WTC11 (cell line): ENCODE measurements at regions not wholly inside any gene's neighbourhood (a gene's known extent, or its start where the extent isn't known, plus 50 kb on each side); places are given as distances from the start of the nearest gene placed in this dataset.

Experiments used
- ATF6 ChIP-seq: sonication (generic); formaldehyde crosslinking; IDR thresholded peaks from 2 replicates; pipeline ENCODE4 v1.8.1; 2023; ENCODE audit warnings: mild to moderate bottlenecking, missing genetic modification reagents
- E2F1 ChIP-seq: sonication (generic); formaldehyde crosslinking; IDR thresholded peaks from 2 replicates; pipeline ENCODE4 v1.8.0; 2022; ENCODE audit warnings: mild to moderate bottlenecking, missing genetic modification reagents
- FOXK1 ChIP-seq: sonication (generic); formaldehyde crosslinking; IDR thresholded peaks from 2 replicates; pipeline ENCODE4 v1.8.0; 2022; ENCODE audit warnings: mild to moderate bottlenecking, moderate library complexity, missing genetic modification reagents
- NFYB ChIP-seq: sonication (generic); formaldehyde crosslinking; conservative IDR thresholded peaks from 2 replicates; pipeline ENCODE4 v1.8.0; 2022; ENCODE audit warnings: low read depth, missing genetic modification reagents
- NR2C2 ChIP-seq: sonication (generic); formaldehyde crosslinking; IDR thresholded peaks from 2 replicates; pipeline ENCODE4 v1.8.0; 2022; ENCODE audit warnings: mild to moderate bottlenecking, missing genetic modification reagents
- TP53 ChIP-seq: sonication (generic); formaldehyde crosslinking; IDR thresholded peaks from 2 replicates; pipeline ENCODE4 v1.8.1; 2023; ENCODE audit warnings: mild to moderate bottlenecking, missing genetic modification reagents
- ZBTB21 ChIP-seq: sonication (generic); formaldehyde crosslinking; IDR thresholded peaks from 2 replicates; pipeline ENCODE4 v1.8.1; 2023; ENCODE audit warnings: mild to moderate bottlenecking, missing genetic modification reagents, borderline replicate concordance
- ZNF263 ChIP-seq: sonication (generic); formaldehyde crosslinking; IDR thresholded peaks from 2 replicates; pipeline ENCODE4 v1.8.1; 2022; ENCODE audit warnings: low read depth, mild to moderate bottlenecking, moderate library complexity, missing genetic modification reagents
- TF ChIP-seq, protein P1 (sequence below): sonication (generic); formaldehyde crosslinking; conservative IDR thresholded peaks from 2 replicates; pipeline ENCODE4 v1.8.1; 2023; ENCODE audit warnings: mild to moderate bottlenecking, low read depth, missing genetic modification reagents, moderate library complexity
- TF ChIP-seq, protein P2 (sequence below): fragments of 200-600 bp; IDR thresholded peaks from 2 replicates; pipeline ENCODE4 v1.8.0; 2022; ENCODE audit warnings: antibody characterized with exemption
- TF ChIP-seq, protein P3 (sequence below): sonication (generic); formaldehyde crosslinking; IDR thresholded peaks from 2 replicates; pipeline ENCODE4 v1.8.1; 2023; ENCODE audit warnings: mild to moderate bottlenecking, missing genetic modification reagents, moderate library complexity
- TF ChIP-seq, protein P4 (sequence below): sonication (generic); formaldehyde crosslinking; IDR thresholded peaks from 2 replicates; pipeline ENCODE4 v1.8.1; 2022; ENCODE audit warnings: mild to moderate bottlenecking, missing genetic modification reagents, moderate library complexity, borderline replicate concordance
- TF ChIP-seq, protein P5 (sequence below): sonication (generic); formaldehyde crosslinking; IDR thresholded peaks from 2 replicates; pipeline ENCODE4 v1.8.0; 2022; ENCODE audit warnings: mild to moderate bottlenecking, missing genetic modification reagents

GRCh38 chr16:85395207-85395912, 217.8 kb upstream of the GSE1 start:
- TF ChIP-seq, protein P1, sequence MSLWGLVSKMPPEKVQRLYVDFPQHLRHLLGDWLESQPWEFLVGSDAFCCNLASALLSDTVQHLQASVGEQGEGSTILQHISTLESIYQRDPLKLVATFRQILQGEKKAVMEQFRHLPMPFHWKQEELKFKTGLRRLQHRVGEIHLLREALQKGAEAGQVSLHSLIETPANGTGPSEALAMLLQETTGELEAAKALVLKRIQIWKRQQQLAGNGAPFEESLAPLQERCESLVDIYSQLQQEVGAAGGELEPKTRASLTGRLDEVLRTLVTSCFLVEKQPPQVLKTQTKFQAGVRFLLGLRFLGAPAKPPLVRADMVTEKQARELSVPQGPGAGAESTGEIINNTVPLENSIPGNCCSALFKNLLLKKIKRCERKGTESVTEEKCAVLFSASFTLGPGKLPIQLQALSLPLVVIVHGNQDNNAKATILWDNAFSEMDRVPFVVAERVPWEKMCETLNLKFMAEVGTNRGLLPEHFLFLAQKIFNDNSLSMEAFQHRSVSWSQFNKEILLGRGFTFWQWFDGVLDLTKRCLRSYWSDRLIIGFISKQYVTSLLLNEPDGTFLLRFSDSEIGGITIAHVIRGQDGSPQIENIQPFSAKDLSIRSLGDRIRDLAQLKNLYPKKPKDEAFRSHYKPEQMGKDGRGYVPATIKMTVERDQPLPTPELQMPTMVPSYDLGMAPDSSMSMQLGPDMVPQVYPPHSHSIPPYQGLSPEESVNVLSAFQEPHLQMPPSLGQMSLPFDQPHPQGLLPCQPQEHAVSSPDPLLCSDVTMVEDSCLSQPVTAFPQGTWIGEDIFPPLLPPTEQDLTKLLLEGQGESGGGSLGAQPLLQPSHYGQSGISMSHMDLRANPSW (CRISPR knock-in tag) = no peak
- TF ChIP-seq, protein P2, sequence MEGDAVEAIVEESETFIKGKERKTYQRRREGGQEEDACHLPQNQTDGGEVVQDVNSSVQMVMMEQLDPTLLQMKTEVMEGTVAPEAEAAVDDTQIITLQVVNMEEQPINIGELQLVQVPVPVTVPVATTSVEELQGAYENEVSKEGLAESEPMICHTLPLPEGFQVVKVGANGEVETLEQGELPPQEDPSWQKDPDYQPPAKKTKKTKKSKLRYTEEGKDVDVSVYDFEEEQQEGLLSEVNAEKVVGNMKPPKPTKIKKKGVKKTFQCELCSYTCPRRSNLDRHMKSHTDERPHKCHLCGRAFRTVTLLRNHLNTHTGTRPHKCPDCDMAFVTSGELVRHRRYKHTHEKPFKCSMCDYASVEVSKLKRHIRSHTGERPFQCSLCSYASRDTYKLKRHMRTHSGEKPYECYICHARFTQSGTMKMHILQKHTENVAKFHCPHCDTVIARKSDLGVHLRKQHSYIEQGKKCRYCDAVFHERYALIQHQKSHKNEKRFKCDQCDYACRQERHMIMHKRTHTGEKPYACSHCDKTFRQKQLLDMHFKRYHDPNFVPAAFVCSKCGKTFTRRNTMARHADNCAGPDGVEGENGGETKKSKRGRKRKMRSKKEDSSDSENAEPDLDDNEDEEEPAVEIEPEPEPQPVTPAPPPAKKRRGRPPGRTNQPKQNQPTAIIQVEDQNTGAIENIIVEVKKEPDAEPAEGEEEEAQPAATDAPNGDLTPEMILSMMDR = no peak
- TF ChIP-seq FOXK1 (no peak), ATF6 (no peak), TP53 (CRISPR knock-in tag) (no peak), E2F1 (no peak), ZBTB21 (CRISPR knock-in tag) (no peak), NR2C2 (CRISPR knock-in tag) (no peak), NFYB (CRISPR knock-in tag) (no peak), ZNF263 (no peak)
- TF ChIP-seq, protein P3, sequence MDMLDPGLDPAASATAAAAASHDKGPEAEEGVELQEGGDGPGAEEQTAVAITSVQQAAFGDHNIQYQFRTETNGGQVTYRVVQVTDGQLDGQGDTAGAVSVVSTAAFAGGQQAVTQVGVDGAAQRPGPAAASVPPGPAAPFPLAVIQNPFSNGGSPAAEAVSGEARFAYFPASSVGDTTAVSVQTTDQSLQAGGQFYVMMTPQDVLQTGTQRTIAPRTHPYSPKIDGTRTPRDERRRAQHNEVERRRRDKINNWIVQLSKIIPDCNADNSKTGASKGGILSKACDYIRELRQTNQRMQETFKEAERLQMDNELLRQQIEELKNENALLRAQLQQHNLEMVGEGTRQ (CRISPR knock-in tag) = no peak
- TF ChIP-seq, protein P4, sequence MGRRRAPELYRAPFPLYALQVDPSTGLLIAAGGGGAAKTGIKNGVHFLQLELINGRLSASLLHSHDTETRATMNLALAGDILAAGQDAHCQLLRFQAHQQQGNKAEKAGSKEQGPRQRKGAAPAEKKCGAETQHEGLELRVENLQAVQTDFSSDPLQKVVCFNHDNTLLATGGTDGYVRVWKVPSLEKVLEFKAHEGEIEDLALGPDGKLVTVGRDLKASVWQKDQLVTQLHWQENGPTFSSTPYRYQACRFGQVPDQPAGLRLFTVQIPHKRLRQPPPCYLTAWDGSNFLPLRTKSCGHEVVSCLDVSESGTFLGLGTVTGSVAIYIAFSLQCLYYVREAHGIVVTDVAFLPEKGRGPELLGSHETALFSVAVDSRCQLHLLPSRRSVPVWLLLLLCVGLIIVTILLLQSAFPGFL (CRISPR knock-in tag) = no peak
- TF ChIP-seq, protein P5, sequence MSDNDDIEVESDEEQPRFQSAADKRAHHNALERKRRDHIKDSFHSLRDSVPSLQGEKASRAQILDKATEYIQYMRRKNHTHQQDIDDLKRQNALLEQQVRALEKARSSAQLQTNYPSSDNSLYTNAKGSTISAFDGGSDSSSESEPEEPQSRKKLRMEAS = no peak
